Mammary epithelial cell (primary cell): ENCODE measurements at regions not wholly inside any gene's neighbourhood (a gene's known extent, or its start where the extent isn't known, plus 50 kb on each side); places are given as distances from the start of the nearest gene placed in this dataset.

Experiments used
- EZH2 ChIP-seq: IDR thresholded peaks from 2 replicates; pipeline ENCODE4 v1.6.1; 2012; ENCODE audit warnings: low read length, inconsistent platforms, borderline replicate concordance
- TF ChIP-seq, protein P1 (sequence below), 2 donors: IDR thresholded peaks in 1 of 2; conservative IDR thresholded peaks in 1 of 2; 2 replicates each; pipeline ENCODE4 v1.5.1; 2011 to 2012; ENCODE audit warnings: inconsistent platforms in 2 of 2, low read length in 2 of 2, mild to moderate bottlenecking in 2 of 2, control low read depth in 1 of 2, low read depth in 1 of 2; ENCODE audit not compliant: insufficient read depth in 1 of 2; ENCODE audit errors: extremely low read depth in 1 of 2

GRCh38 chr17:13939222-13939621 lies 130.1 kb upstream of the COX10 start:
- no peak for TF ChIP-seq EZH2
- TF ChIP-seq, protein P1, sequence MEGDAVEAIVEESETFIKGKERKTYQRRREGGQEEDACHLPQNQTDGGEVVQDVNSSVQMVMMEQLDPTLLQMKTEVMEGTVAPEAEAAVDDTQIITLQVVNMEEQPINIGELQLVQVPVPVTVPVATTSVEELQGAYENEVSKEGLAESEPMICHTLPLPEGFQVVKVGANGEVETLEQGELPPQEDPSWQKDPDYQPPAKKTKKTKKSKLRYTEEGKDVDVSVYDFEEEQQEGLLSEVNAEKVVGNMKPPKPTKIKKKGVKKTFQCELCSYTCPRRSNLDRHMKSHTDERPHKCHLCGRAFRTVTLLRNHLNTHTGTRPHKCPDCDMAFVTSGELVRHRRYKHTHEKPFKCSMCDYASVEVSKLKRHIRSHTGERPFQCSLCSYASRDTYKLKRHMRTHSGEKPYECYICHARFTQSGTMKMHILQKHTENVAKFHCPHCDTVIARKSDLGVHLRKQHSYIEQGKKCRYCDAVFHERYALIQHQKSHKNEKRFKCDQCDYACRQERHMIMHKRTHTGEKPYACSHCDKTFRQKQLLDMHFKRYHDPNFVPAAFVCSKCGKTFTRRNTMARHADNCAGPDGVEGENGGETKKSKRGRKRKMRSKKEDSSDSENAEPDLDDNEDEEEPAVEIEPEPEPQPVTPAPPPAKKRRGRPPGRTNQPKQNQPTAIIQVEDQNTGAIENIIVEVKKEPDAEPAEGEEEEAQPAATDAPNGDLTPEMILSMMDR (conservative IDR thresholded peaks at IDR 0.05 in 1 of 2, IDR thresholded peaks at IDR 0.05 in 1 of 2; ENCODE audit: extremely low read depth in 1 of 2, insufficient read depth in 1 of 2, low read depth in 1 of 2, low read length in 2 of 2), result no peak
